Neural cell (in vitro differentiated cells): ENCODE measurements at regions not wholly inside any gene's neighbourhood (a gene's known extent, or its start where the extent isn't known, plus 50 kb on each side); places are given as distances from the start of the nearest gene placed in this dataset.

Source experiments
- CTCF ChIP-seq: fragments of 450-650 bp; IDR thresholded peaks from 2 replicates; pipeline ENCODE4 v1.5.1; 2014; ENCODE audit warnings: antibody characterized with exemption, mild to moderate bottlenecking, moderate library complexity; ENCODE audit not compliant: poor library complexity, severe bottlenecking
- EZH2 ChIP-seq: fragments of 200-600, 300-800 bp; shearing (Covaris generic), sonication (generic); IDR thresholded peaks from 2 replicates; pipeline ENCODE4 v1.6.1; 2014; ENCODE audit warnings: antibody characterized with exemption, low read length, borderline replicate concordance, mild to moderate bottlenecking; ENCODE audit not compliant: insufficient read depth, poor library complexity, severe bottlenecking
- POLR2AphosphoS5 ChIP-seq: IDR thresholded peaks from 2 replicates; pipeline ENCODE4 v1.6.1; 2012
- RAD21 ChIP-seq: fragments of 450-650 bp; conservative IDR thresholded peaks from 2 replicates; pipeline ENCODE4 v1.6.1; 2014; ENCODE audit warnings: antibody characterized with exemption, mild to moderate bottlenecking, moderate library complexity
- REST ChIP-seq: IDR thresholded peaks from 2 replicates; pipeline ENCODE4 v1.6.1; 2012; ENCODE audit warnings: borderline replicate concordance

GRCh38 chr2:53209679-53210458 lies 557.7 kb upstream of the CHAC2 start:
- TF ChIP-seq EZH2: no peak
- TF ChIP-seq CTCF: no peak
- no peak for TF ChIP-seq RAD21
- TF ChIP-seq POLR2AphosphoS5: no peak
- TF ChIP-seq REST: no peak
